ENCODE measurements at regions not wholly inside any gene's neighbourhood (a gene's known extent, or its start where the extent isn't known, plus 50 kb on each side); places are given as distances from the start of the nearest gene placed in this dataset.

DNA sequence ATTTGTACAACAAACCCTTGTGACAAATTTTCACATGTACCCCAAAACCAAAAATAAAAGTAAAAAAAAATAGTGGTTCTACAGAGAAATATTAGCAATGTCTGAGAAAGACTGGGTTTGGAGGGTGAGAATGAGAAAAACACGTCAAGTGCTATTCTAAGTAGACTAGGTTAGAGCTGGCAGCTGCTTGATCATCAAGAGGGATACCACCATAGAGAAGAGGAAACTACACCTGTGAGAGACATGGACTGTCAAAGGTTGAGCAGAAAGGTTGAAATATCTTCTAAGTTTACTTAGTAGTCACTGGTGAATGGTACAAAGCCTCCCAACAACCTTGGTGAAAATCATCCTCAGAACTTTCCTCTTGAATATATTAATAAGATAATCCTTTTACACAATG, 126.9 kb upstream of the ITGA4 start:
- TF ChIP-seq, protein P1, sequence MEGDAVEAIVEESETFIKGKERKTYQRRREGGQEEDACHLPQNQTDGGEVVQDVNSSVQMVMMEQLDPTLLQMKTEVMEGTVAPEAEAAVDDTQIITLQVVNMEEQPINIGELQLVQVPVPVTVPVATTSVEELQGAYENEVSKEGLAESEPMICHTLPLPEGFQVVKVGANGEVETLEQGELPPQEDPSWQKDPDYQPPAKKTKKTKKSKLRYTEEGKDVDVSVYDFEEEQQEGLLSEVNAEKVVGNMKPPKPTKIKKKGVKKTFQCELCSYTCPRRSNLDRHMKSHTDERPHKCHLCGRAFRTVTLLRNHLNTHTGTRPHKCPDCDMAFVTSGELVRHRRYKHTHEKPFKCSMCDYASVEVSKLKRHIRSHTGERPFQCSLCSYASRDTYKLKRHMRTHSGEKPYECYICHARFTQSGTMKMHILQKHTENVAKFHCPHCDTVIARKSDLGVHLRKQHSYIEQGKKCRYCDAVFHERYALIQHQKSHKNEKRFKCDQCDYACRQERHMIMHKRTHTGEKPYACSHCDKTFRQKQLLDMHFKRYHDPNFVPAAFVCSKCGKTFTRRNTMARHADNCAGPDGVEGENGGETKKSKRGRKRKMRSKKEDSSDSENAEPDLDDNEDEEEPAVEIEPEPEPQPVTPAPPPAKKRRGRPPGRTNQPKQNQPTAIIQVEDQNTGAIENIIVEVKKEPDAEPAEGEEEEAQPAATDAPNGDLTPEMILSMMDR (IDR thresholded peaks at IDR 0.05; ENCODE audit: insufficient read depth, low read length, poor library complexity, severe bottlenecking): no peak
- Histone ChIP-seq H3K36me3 (ENCODE audit: control insufficient read depth, insufficient read depth, low read length) (no peaks in the 10 kb centered on the region), H3K27me3 (ENCODE audit: control insufficient read depth, insufficient read depth, low read length) (no peaks in the 10 kb centered on the region), H3K4me3 (ENCODE audit: low read depth, low read length) (no peak overlapping the region)
- DNase-seq (ENCODE audit: low read depth): no peak

GRCh38 chr2:181332044-181332605, 125.1 kb upstream of the ITGA4 start:
- Histone ChIP-seq H3K4me3 (ENCODE audit: low read depth, low read length) (no peak overlapping the region), H3K36me3 (ENCODE audit: control insufficient read depth, insufficient read depth, low read length) (no peaks in the 10 kb centered on the region), H3K27me3 (ENCODE audit: control insufficient read depth, insufficient read depth, low read length) (no peaks in the 10 kb centered on the region)
- TF ChIP-seq, protein P1 (IDR thresholded peaks at IDR 0.05; ENCODE audit: insufficient read depth, low read length, poor library complexity, severe bottlenecking): no peak
- no peak for DNase-seq (ENCODE audit: low read depth)

DNA sequence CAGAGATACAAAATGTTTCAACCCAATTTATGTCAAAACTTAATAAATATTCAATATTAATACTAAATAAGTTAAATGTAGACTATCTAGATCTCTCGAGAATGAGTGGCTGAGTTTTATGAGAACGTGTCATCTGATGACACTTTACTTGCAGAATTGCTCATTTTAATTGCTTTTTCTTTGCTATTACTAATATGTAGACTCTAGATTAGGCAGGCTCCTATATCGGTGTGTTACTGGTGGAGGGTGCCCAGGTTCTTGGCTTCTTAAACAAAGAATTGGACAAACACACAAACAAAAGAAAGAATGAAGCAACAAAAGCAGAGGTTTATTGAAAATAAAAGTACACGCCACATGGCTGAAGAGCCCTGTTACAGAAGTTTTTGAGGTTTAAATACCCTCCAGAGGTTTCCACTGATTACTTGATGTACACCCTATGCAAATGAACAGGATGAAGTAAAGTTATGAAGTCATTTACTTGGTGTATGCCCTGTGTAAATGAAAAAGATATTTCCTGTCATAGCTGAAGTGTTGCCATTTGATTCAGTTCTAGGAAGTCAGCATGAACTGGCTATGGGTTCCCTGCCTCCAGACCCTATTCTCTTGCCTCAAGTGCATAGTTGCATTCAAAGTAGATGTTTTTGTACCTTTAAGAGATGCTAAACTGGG, 122.9 kb upstream of the ITGA4 start:
- no peak for DNase-seq (ENCODE audit: low read depth)
- Histone ChIP-seq H3K4me3 (ENCODE audit: low read depth, low read length) (no peak overlapping the region), H3K36me3 (ENCODE audit: control insufficient read depth, insufficient read depth, low read length) (no peaks in the 10 kb centered on the region), H3K27me3 (ENCODE audit: control insufficient read depth, insufficient read depth, low read length) (no peaks in the 10 kb centered on the region)
- TF ChIP-seq, protein P1 (IDR thresholded peaks at IDR 0.05; ENCODE audit: insufficient read depth, low read length, poor library complexity, severe bottlenecking): no peak

DNA sequence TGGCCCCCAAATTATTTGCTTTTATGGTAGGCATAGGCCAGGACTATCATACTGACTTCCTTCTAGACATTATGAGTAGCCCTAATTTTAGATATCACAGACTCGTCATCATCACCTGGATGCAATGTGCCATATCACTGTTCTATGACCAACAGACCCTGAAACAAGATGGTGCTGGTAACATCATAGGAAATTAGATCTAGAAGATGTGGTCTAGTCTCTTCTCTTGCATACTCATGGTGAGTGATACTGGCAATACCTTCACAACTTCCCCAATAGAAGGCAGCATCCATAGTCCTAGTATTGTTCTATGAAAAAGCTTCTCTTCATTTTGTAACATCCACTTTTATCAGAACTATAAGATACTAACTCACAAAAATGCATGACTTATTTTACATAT, 116.3 kb upstream of the ITGA4 start:
- no peaks in the 10 kb centered on the region for H3K36me3 ChIP-seq (ENCODE audit: control insufficient read depth, insufficient read depth, low read length)
- H3K27me3 ChIP-seq (ENCODE audit: control insufficient read depth, insufficient read depth, low read length): no peaks in the 10 kb centered on the region
- TF ChIP-seq, protein P1 (IDR thresholded peaks at IDR 0.05; ENCODE audit: insufficient read depth, low read length, poor library complexity, severe bottlenecking): no peak
- DNase-seq (ENCODE audit: low read depth): no peak
- H3K4me3 ChIP-seq (ENCODE audit: low read depth, low read length): no peak overlapping the region

GRCh38 chr2:181341855-181342600, 115.2 kb upstream of the ITGA4 start:
- TF ChIP-seq, protein P1 (IDR thresholded peaks at IDR 0.05; ENCODE audit: insufficient read depth, low read length, poor library complexity, severe bottlenecking): no peak

More at GRCh38 chr2:181341855-181342600, 115.2 kb upstream of the ITGA4 start:
- Histone ChIP-seq H3K27me3 (ENCODE audit: control insufficient read depth, insufficient read depth, low read length) (no peaks in the 10 kb centered on the region), H3K36me3 (ENCODE audit: control insufficient read depth, insufficient read depth, low read length) (no peaks in the 10 kb centered on the region), H3K4me3 (ENCODE audit: low read depth, low read length) (no peak overlapping the region)
- DNase-seq (ENCODE audit: low read depth): no peak
